H9 (cell line): ENCODE measurements at regions not wholly inside any gene's neighbourhood (a gene's known extent, or its start where the extent isn't known, plus 50 kb on each side); places are given as distances from the start of the nearest gene placed in this dataset.

Experiments used
- DNase-seq: peaks from one replicate; pipeline ENCODE4 v3.0.0-alpha.2; 2017
- H2AFZ ChIP-seq: one replicate; pipeline ENCODE4 v1.6.1; 2013; ENCODE audit warnings: mild to moderate bottlenecking, low read length, control low read depth, moderate library complexity
- H2AK5ac ChIP-seq: 2 replicates; pipeline ENCODE4 v1.6.1; 2013; ENCODE audit warnings: low read length, control low read depth, mixed read lengths; ENCODE audit not compliant: insufficient read length
- H2BK120ac ChIP-seq: one replicate; pipeline ENCODE4 v1.6.1; 2013; ENCODE audit warnings: low read depth, mild to moderate bottlenecking, low read length, control low read depth, inconsistent platforms; ENCODE audit not compliant: poor library complexity, severe bottlenecking
- H2BK12ac ChIP-seq: 2 replicates; pipeline ENCODE4 v1.6.1; 2013; ENCODE audit warnings: low read length, control low read depth, mixed read lengths, low read depth; ENCODE audit not compliant: insufficient read length
- H2BK15ac ChIP-seq: 2 replicates; pipeline ENCODE4 v1.6.1; 2013; ENCODE audit warnings: low read depth, low read length, control low read depth
- H2BK20ac ChIP-seq: one replicate; pipeline ENCODE4 v1.6.1; 2013; ENCODE audit warnings: low read depth, mild to moderate bottlenecking, low read length, control low read depth, inconsistent platforms; ENCODE audit not compliant: poor library complexity, severe bottlenecking
- H2BK5ac ChIP-seq: 2 replicates; pipeline ENCODE4 v1.6.1; 2013; ENCODE audit warnings: low read length, control low read depth, mixed read lengths; ENCODE audit not compliant: insufficient read length
- H3K14ac ChIP-seq: 2 replicates; pipeline ENCODE4 v1.6.1; 2013; ENCODE audit warnings: low read length, control low read depth; ENCODE audit not compliant: insufficient read depth
- H3K18ac ChIP-seq: 2 replicates; pipeline ENCODE4 v1.6.1; 2013; ENCODE audit warnings: low read depth, mild to moderate bottlenecking, mixed read lengths, low read length, control low read depth; ENCODE audit not compliant: insufficient read length
- H3K23ac ChIP-seq: 2 replicates; pipeline ENCODE4 v1.6.1; 2013; ENCODE audit warnings: low read length, control low read depth, mixed read lengths, low read depth; ENCODE audit not compliant: insufficient read length
- H3K23me2 ChIP-seq: 2 replicates; pipeline ENCODE4 v1.6.1; 2013; ENCODE audit warnings: low read depth, mild to moderate bottlenecking, mixed read lengths, low read length, control low read depth; ENCODE audit not compliant: insufficient read length, poor library complexity, severe bottlenecking
- H3K27ac ChIP-seq: 2 replicates; pipeline ENCODE4 v1.5.1; 2013; ENCODE audit warnings: low read length, control low read depth, mixed read lengths, low read depth; ENCODE audit not compliant: insufficient read length
- H3K27me3 ChIP-seq: 2 replicates; pipeline ENCODE4 v1.6.1; 2013; ENCODE audit warnings: low read length, control low read depth, inconsistent platforms; ENCODE audit not compliant: insufficient read depth
- H3K4ac ChIP-seq: 2 replicates; pipeline ENCODE4 v1.6.1; 2013; ENCODE audit warnings: low read depth, mild to moderate bottlenecking, control low read depth, inconsistent platforms, low read length, moderate library complexity
- H3K4me1 ChIP-seq: 2 replicates; pipeline ENCODE4 v1.6.1; 2013; ENCODE audit warnings: low read length, control low read depth, inconsistent platforms; ENCODE audit not compliant: insufficient read depth
- H3K4me2 ChIP-seq: 2 replicates; pipeline ENCODE4 v1.6.1; 2013; ENCODE audit warnings: low read length, control low read depth, mixed read lengths; ENCODE audit not compliant: insufficient read length, insufficient read depth
- H3K56ac ChIP-seq: 2 replicates; pipeline ENCODE4 v1.6.1; 2013; ENCODE audit warnings: low read depth, mild to moderate bottlenecking, mixed read lengths, low read length, control low read depth; ENCODE audit not compliant: insufficient read length
- H3K79me1 ChIP-seq: 2 replicates; pipeline ENCODE4 v1.6.1; 2013; ENCODE audit warnings: low read depth, mild to moderate bottlenecking, moderate library complexity, low read length, control low read depth, inconsistent platforms; ENCODE audit not compliant: insufficient read depth, poor library complexity, severe bottlenecking
- H3K79me2 ChIP-seq: 2 replicates; pipeline ENCODE4 v1.6.1; 2013; ENCODE audit warnings: low read length, control low read depth, inconsistent platforms; ENCODE audit not compliant: insufficient read depth
- H3K9ac ChIP-seq: 2 replicates; pipeline ENCODE4 v1.6.1; 2013; ENCODE audit warnings: low read length, control low read depth, mixed read lengths; ENCODE audit not compliant: insufficient read length; ENCODE audit errors: extremely low read depth
- H3K9me3 ChIP-seq: one replicate; pipeline ENCODE4 v1.6.1; 2013; ENCODE audit warnings: low read depth, low read length, inconsistent platforms; ENCODE audit not compliant: control insufficient read depth
- H3T11ph ChIP-seq: one replicate; pipeline ENCODE4 v1.6.1; 2013; ENCODE audit warnings: mild to moderate bottlenecking, low read length, control low read depth, inconsistent platforms
- H4K20me1 ChIP-seq: one replicate; pipeline ENCODE4 v1.6.1; 2013; ENCODE audit not compliant: control insufficient read depth, insufficient read length, insufficient read depth
- H4K5ac ChIP-seq: 2 replicates; pipeline ENCODE4 v1.6.1; 2013; ENCODE audit warnings: low read depth, mild to moderate bottlenecking, mixed read lengths, low read length, control low read depth; ENCODE audit not compliant: insufficient read length
- H4K8ac ChIP-seq: replicated peaks from 2 replicates; pipeline ENCODE4 v1.6.1; 2013; ENCODE audit warnings: low read length, control low read depth, mixed read lengths, low read depth; ENCODE audit not compliant: insufficient read length
- H4K91ac ChIP-seq: 2 replicates; pipeline ENCODE4 v1.6.1; 2013; ENCODE audit warnings: low read depth, mild to moderate bottlenecking, moderate library complexity, mixed read lengths, low read length, control low read depth; ENCODE audit not compliant: insufficient read length
- H3K27ac Mint-ChIP-seq, 3 experiments: 2 replicates in 2 of 3; 3 replicates in 1 of 3; pipeline ENCODE4 v1.8.0; 2020 to 2021; ENCODE audit warnings: mixed read lengths in 3 of 3, mild to moderate bottlenecking in 1 of 3, moderate library complexity in 1 of 3
- H3K27me3 Mint-ChIP-seq: 2 replicates; pipeline ENCODE4 v1.8.0; 2021; ENCODE audit warnings: low read depth, mild to moderate bottlenecking, moderate library complexity, mixed read lengths
- H3K36me3 Mint-ChIP-seq, 3 experiments: 2 replicates in 2 of 3; 3 replicates in 1 of 3; pipeline ENCODE4 v1.8.0; 2020 to 2021; ENCODE audit warnings: low read depth in 3 of 3, mixed read lengths in 3 of 3; ENCODE audit not compliant: insufficient read depth in 1 of 3
- H3K4me1 Mint-ChIP-seq, 2 experiments: 2 replicates each; pipeline ENCODE4 v1.8.0; 2020; ENCODE audit warnings: mixed read lengths in 2 of 2
- H3K4me3 Mint-ChIP-seq, 2 experiments: 2 replicates in 1 of 2; 3 replicates in 1 of 2; pipeline ENCODE4 v1.8.0; 2020 to 2021; ENCODE audit warnings: mild to moderate bottlenecking in 2 of 2, mixed read lengths in 2 of 2, moderate library complexity in 1 of 2
- H3K9me3 Mint-ChIP-seq, 2 experiments: 2 replicates in 1 of 2; 3 replicates in 1 of 2; pipeline ENCODE4 v1.8.0; 2020; ENCODE audit warnings: mild to moderate bottlenecking in 2 of 2, mixed read lengths in 2 of 2, moderate library complexity in 1 of 2
- WGBS: extraction: QIAGEN DNeasy Blood & Tissue Kit; methylation state at CpG from one replicate; pipeline ENCODE4 v1.1.7; 2013; ENCODE audit warnings: missing lambda C conversion rate, low lambda C conversion rate, mixed read lengths; ENCODE audit not compliant: insufficient read length; ENCODE audit errors: extremely low coverage; 5-methylcytosine and 5-hydroxymethylcytosine counted together
- TF ChIP-seq, protein P1 (sequence below): fragments of 200-600 bp; sonication (generic); conservative IDR thresholded peaks from 3 replicates; pipeline ENCODE4 v1.8.0; 2021; ENCODE audit warnings: antibody characterized with exemption, mild to moderate bottlenecking

DNA sequence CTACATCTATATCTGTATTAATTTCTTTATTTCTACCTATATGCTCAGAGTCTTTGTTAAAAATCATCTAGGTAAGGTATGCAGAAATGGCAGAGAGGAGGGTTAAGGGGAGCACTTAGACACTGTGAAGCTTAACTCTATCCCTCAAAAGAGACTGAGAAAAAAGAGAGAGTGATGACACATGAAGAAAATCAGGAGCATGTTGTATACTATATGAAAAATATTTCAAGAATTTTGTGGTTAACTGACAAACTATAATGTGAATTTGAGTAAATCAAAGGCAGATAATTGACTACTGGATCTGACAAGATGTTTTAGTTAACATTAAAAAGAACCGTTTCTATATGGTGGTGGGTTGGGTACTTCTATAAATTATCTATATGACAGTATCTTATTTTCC is 1814.2 kb upstream of the SEL1L start:
- no peaks in the 10 kb centered on the region for H3K9me3 ChIP-seq
- H3K56ac ChIP-seq: no peak overlapping the region
- H2BK20ac ChIP-seq: no peak overlapping the region
- no CpG with 5 or more reads among the region's 1 CpG for WGBS
- H3T11ph ChIP-seq: no peak overlapping the region
- H2AK5ac ChIP-seq: no peak overlapping the region
- Mint-ChIP-seq H3K9me3 (no peaks in the 10 kb centered on the region; a peak in 1 of 5 replicates), H3K36me3 (no peaks in the 10 kb centered on the region), H3K27me3 (no peaks in the 10 kb centered on the region), H3K4me1 (no peaks in the 10 kb centered on the region), H3K4me3 (no peak overlapping the region), H3K27ac (no peak overlapping the region)
- H4K8ac ChIP-seq: no peak overlapping the region
- H2BK120ac ChIP-seq: no peak overlapping the region
- H4K5ac ChIP-seq: no peak overlapping the region
- no peak overlapping the region for H2BK12ac ChIP-seq
- no peak overlapping the region for H2AFZ ChIP-seq
- no peak overlapping the region for H2BK15ac ChIP-seq
- no peak for DNase-seq
- H3K27me3 ChIP-seq: no peaks in the 10 kb centered on the region
- H3K23me2 ChIP-seq: no peaks in the 10 kb centered on the region
- H3K27ac ChIP-seq: no peak overlapping the region
- no peaks in the 10 kb centered on the region for H4K20me1 ChIP-seq
- no peak overlapping the region for H3K9ac ChIP-seq
- H3K23ac ChIP-seq: no peak overlapping the region
- TF ChIP-seq, protein P1, sequence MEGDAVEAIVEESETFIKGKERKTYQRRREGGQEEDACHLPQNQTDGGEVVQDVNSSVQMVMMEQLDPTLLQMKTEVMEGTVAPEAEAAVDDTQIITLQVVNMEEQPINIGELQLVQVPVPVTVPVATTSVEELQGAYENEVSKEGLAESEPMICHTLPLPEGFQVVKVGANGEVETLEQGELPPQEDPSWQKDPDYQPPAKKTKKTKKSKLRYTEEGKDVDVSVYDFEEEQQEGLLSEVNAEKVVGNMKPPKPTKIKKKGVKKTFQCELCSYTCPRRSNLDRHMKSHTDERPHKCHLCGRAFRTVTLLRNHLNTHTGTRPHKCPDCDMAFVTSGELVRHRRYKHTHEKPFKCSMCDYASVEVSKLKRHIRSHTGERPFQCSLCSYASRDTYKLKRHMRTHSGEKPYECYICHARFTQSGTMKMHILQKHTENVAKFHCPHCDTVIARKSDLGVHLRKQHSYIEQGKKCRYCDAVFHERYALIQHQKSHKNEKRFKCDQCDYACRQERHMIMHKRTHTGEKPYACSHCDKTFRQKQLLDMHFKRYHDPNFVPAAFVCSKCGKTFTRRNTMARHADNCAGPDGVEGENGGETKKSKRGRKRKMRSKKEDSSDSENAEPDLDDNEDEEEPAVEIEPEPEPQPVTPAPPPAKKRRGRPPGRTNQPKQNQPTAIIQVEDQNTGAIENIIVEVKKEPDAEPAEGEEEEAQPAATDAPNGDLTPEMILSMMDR: no peak
- H3K4me1 ChIP-seq: no peaks in the 10 kb centered on the region
- H3K4ac ChIP-seq: no peak overlapping the region
- no peak overlapping the region for H3K18ac ChIP-seq
- no peak overlapping the region for H3K14ac ChIP-seq
- H3K79me1 ChIP-seq: no peaks in the 10 kb centered on the region
- no peak overlapping the region for H3K4me2 ChIP-seq
- H3K79me2 ChIP-seq: no peaks in the 10 kb centered on the region
- H4K91ac ChIP-seq: no peak overlapping the region
- no peak overlapping the region for H2BK5ac ChIP-seq
